GM21723 (cell line): ENCODE measurements at regions not wholly inside any gene's neighbourhood (a gene's known extent, or its start where the extent isn't known, plus 50 kb on each side); places are given as distances from the start of the nearest gene placed in this dataset.

ENCODE experiments used
- ATAC-seq: cut with Tn5 transposase; IDR thresholded peaks from one replicate; pipeline ENCODE4 v1.9.1; 2021; ENCODE audit warnings: mild to moderate bottlenecking, moderate library complexity; ENCODE audit not compliant: unreplicated experiment

DNA sequence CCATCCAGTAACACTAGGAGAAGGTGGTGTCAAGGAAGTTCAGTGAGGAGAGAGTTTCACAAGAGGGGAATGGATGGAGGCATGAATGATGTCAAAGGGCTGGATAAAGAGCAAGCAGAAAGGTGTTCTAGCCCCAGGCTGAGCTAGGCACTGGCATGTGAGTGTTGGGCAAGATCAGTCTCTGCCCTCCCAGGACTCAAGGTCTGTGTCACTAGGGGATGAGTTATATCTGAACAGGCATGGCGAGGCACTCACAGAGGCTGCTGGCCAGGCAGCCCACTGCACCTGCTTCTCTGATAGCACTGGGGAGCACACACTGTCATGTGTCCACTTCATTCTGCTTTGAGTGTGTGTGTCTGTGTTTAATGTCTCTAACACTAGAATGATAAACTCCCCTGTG lies 903.8 kb downstream of the BCL11B start:
- ATAC-seq: no peak

DNA sequence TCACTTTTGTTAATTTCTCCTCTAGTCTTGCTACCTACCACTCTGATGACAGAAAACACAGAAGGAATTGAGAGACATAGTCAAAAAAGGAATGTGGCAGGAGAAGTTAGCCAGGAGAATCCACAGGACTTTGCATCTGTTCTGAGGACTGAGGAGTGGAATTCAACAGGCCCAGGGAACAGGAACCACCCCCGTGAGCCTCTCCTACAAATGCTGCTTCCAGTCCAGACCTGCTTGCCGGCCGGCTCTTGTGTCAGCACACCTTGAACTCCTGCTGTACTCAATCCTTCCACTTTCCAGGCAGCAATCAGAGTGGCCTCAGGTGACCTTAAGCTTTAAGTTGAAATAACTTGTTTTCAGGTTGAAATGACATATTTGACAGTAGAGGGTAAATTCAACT lies 903.1 kb downstream of the BCL11B start:
- ATAC-seq: no peak

DNA sequence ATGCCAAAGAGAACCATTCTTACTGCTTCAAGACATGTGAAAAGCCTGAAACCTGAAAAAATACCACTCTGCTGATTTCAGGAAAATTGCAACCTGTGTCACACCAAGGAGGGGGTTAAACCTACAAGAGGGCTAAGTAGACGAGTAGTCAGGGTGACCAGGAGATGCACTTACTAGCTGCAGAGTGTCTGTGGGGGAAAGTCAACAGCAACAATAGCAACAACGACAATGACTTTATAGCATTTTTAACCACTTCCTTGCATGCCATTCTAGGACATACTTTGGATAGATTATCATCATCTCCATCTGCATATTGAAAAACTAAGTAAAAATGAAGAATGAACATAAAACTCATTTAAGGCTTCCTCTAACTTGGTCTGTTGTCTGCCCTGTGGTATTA lies 902.7 kb downstream of the BCL11B start:
- ATAC-seq: no peak

DNA sequence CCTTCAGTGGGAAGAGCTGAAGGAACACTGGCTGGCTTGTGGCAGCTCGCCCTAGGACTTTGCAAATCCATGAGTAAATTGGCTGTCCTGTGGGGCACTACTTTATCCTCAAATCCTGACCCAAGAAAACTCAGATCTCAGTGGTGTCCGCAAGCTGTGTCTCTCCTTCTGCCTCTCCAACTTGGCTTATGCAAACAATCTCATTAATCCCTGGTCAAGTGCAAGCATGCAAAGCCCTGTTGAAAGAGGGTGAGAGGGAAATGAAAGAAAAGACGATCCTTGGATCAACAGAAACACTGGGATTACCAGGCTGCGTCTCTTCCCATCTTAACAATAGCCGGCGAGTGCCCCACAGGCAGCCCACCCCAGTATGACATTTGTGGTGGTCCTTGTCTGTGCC lies 901.6 kb downstream of the BCL11B start:
- no peak for ATAC-seq

GRCh38 chr14:98371141-98371540 lies 900.9 kb downstream of the BCL11B start:
- ATAC-seq: no peak

- no peak for ATAC-seq
Observed at GRCh38 chr14:98374136-98374535, 897.9 kb downstream of the BCL11B start.

GRCh38 chr14:98375566-98375965 lies 896.4 kb downstream of the BCL11B start:
- no peak for ATAC-seq

DNA sequence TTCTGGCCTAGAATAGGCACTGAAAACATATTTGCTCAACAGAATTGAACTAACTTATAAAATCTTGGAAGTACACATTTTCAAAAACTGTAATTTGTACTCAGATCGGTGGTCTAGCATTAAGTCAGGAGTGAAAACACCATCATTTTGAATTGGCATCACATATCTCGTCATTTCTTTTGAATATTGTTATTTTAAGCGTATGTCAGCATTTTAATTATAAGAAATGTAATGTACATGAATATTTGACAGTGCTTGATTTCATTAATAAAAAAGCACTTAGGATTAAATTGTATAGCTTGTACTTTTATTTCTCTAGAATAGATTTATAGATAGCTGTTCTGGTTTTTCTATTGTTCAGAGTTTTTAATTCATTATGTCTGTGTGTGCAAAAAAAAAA lies 892.2 kb downstream of the BCL11B start:
- ATAC-seq: no peak

GRCh38 chr14:98382662-98383061 lies 889.3 kb downstream of the BCL11B start:
- ATAC-seq: no peak

- ATAC-seq: no peak
Observed at GRCh38 chr14:98385851-98386250, 886.1 kb downstream of the BCL11B start.

GRCh38 chr14:98391061-98391460 lies 880.9 kb downstream of the BCL11B start:
- no peak for ATAC-seq

DNA sequence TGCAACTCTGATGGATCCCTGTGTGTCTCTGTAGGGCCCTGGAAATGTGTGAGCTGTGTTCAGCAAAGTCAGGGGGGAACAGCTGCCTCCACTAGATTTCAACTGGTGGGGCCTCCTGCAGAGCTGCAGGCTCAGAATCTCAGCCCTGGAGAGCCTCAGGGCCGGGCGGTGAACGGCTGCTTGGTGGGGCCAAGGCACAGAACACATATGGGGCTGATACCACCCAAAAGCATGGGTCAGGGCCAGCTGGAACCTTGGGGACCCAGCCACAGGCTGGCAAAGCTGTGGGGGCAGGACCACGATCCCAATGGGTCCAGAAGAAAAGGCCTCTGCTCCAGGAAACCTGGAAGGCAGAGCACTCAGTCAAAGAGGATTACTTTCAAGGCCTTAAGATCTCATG lies 878.5 kb downstream of the BCL11B start:
- no peak for ATAC-seq

DNA sequence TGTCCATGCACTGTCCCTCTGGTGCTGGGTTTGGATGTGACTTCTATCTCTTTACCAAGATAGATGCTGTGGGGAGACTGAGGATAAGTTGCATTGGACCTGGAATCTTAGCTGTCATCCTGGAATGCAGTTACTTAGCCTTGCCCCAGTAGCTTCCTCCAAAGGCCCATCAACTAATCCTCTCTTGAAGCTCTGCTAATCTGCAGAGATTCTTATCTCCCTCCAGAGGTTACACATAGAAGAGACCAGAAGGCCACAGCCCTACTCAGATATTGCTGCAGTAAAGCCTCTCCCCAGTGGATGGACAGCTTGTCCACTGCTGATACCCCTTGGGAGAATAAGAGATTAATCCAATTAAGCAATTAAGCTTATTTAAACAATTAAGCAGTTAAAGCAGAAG lies 867.2 kb downstream of the BCL11B start:
- ATAC-seq: no peak

DNA sequence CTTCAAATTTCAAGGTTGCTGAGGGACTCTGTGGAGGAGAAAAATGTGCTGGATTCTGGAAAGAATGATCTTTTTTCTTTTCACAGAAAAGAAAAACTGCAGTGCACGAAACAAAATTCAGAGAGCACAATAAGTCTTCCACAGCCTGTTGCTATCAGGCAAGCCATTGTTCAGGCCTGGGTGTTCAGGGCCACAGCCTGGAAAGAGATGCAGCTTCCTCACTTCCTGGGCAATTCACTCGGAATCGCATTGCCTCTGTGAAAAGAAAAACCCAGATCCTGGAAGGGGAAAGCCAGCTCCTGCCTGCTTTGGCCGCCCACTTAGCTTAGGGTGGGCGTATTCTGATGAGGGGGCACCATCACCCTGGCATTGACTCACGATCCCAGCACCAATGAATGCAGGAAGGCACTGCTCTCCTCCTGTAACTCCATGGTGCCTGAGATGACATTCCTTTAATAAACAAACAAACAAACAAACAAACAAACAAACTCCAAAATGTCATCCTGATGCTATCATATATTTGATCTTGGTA lies 863.9 kb downstream of the BCL11B start:
- no peak for ATAC-seq

- no peak for ATAC-seq
Observed at GRCh38 chr14:98408713-98409112, 863.3 kb downstream of the BCL11B start.

DNA sequence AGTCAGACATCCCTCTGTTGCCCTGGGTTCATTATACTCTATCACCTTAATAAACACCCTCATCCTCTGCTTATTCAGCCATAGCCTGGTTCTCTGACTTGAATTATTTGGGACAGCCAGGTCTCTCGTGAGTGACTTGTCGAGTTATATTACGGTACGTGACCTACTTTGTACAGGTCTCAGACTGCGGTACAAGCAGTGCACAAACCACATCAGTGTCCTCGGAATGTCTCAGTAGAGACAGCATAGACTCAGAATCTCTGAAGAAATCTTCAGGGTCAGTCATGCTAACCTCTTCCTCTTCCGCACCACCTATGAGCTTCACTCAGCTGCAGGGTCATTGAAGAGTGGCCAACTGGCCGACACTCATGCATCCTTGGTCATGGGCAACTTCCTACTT lies 860.8 kb downstream of the BCL11B start:
- ATAC-seq: no peak

DNA sequence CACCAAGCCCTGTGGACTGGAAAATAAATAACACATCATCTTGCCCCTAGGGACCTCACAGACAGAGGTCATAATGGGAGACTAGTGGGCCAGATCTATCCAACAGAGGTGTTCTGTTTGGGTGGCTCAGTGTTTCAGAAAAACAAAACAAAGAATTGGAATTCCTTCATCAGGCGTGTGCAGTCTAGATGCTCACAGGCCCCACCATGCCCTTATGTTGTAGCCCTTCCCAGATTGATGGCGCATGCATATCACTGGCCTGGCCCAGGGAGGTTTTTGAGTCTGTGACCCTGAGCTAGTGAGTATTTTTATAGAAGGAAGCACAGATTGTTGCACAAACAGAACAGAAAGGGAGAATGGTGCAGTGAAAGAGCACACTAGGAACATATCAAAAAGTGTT lies 859.6 kb downstream of the BCL11B start:
- no peak for ATAC-seq

- no peak for ATAC-seq
Observed at GRCh38 chr14:98415766-98416165, 856.2 kb downstream of the BCL11B start.

DNA sequence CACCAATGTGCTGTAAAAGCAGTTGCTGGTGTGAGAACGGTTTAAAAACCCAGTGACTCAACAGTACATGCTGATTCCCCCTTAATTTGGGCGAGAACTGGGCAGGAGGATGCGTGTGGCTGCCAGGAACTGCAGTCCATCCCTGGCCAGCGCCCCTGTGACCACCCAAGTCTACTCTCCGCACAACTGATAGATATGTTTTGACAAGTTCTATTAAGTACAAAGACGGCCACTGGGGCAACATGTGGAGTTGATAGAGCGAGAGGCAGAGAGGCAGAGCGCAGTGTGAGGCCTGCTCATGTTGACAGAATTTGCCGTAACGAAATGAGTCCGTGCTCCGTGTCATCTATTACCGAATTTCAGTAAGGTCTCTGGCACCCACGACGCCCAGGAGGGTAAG lies 855.0 kb downstream of the BCL11B start:
- no peak for ATAC-seq

- no peak for ATAC-seq
Observed at GRCh38 chr14:98428483-98428994, 843.5 kb downstream of the BCL11B start.

- no peak for ATAC-seq
Observed at GRCh38 chr14:98433436-98433835, 838.6 kb downstream of the BCL11B start.

DNA sequence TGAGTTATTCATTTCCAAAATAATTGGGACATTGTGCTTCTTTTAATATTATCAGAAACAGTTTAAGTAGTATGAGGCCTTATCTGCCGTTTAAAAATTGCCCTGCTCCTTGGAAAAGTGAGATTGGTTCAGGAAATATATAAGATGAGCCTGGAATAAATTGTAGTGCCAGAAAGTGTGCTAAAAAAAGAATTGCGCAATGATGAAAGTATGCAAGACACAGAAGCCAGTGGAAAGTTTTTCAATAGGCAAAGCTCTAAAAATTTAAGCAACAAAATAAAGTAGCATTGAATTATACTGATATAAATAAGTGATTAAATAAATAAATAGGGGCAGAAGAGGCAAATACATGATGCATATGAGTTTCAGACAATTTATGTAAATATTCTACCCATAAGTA lies 834.9 kb downstream of the BCL11B start:
- ATAC-seq: no peak

DNA sequence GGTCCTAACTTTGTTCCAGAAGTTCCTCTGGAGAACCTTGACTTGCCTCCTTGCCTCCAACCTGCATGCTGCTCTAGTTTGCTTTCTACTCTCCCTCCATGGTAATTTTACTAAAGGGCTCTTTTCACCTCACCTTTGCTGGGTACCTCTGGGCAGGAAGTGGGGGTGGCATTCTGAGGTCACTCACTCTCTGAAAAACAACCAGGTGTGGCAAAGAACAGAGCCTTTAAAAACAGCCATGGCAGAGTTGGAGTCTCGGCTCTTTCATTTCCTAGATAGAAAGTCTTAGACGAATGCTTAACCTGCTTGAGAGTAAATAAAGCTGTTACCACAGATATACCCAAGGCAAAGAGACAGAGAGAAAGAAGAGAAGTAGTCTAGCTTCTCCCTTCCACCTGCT lies 827.9 kb downstream of the BCL11B start:
- no peak for ATAC-seq

- no peak for ATAC-seq
Observed at GRCh38 chr14:98445718-98446117, 826.3 kb downstream of the BCL11B start.
